Fibroblast of the conjunctiva (primary cell): ENCODE measurements at regions not wholly inside any gene's neighbourhood (a gene's known extent, or its start where the extent isn't known, plus 50 kb on each side); places are given as distances from the start of the nearest gene placed in this dataset.

Source experiments
- DNase-seq: peaks from one replicate; pipeline ENCODE4 v3.0.0-alpha.2; 2010; ENCODE audit warnings: low read depth

DNA sequence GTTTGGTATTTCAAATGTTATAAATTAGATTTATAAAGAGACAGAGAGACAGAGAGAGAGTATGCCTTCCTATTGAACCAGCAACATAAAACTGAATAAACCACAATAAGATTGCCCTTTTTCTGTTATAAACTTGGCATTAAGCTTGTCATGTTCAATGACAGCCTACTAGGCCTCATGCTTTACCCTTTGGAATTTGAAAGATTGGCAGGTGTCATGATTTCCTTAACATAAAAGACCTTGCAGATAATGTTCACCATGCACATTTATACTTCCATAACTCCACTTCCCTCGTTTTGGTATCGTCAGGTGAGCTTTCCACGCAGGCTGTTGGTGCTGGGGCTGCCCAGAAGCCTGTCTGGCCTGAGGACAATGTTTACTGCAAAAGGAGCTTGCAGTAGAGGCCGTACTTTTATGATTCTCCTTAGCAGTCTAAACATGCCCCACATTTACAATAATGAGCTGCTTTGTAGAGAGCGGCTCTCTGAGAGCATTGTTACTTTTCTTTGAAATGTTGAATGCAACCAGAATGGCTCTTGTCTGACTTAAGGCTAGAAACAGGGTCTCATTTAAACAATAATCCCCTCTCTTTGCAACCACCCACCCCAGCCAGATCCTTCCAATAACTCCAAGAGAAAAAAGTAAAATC, 379.1 kb upstream of the ATP5MC3 start:
- no peak for DNase-seq

DNA sequence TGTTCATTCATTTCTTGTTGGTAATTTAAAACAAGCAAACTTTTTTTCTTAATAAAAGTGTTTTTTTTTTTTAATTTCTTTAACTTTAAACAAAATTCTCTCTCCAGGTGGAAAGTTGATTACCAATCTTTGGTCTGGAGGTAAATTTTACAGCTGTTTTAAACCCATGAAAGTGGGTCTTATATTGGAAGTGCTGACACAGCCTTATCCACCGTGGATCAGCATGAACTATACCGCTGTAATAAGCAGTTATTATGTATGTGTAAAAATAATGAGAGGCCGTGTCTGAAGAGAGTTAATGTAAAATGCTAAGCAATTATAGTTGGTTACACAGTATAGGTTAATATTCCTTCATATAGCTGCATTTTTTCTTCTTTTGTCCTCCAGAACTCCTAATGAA, 378.1 kb upstream of the ATP5MC3 start:
- DNase-seq: no peak

DNA sequence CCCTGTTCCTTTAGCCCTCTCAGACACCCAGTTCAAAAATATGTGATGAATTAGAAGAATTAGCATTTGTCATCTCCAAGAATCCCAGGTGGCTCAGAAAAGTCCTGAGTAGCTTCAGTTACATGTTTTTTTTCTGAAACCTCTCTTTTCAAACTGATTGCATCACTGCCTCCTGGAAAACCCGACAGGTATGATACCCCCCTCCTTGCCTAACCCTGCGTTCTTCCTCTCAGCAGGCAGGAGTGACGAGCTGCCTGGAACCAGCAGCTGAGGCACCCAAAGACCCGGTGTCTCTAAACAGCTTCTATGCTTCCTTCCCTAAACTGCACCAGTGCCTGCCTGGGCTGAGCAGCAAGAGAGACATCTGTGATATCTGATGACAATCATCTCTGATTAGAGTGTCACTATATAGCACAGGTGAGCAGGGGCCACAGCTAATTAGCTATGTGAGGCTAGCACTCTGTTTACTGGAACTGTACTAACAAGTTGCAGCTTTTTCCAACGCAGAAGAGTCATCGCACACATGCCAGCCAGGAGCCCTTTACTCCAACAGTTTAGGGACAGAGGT, 376.4 kb upstream of the ATP5MC3 start:
- no peak for DNase-seq

DNA sequence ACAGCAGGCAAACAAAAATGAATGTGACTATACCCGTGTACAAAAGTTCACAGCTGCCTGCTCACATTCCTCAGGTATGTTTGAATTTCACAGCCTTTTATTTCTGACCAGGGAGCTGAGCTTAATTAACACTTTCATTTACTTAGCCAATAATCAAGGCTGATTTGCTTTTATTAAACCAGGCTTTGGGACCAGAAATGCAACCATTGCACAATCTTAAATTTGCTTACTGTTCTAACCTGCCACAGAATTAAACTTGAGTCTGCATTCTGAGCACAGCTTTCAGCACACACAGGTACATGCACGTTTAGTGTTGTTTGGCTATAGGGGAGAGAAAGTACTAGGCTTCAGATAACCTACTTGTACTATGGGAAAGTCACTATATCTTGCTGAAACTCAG, 372.4 kb upstream of the ATP5MC3 start:
- DNase-seq: no peak

DNA sequence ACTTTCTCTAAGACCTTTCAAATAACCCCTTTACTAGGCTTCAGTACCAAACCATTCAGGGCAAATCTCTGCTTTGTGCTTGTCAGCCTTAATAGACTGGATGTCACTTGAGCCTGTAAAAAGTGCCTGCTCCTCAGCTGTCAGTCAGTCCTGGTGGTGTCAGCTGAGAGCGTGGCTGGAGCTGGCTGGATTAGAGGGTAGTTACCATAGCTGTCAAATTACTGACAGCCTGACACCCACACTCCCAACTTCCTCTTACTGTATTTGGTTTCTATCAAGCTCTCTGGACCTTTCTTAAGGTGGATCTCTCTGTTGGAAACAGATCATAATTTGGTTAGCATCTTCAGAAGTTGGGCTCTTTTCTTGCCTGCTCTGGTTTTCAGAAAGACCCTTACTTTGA, 371.4 kb upstream of the ATP5MC3 start:
- no peak for DNase-seq

DNA sequence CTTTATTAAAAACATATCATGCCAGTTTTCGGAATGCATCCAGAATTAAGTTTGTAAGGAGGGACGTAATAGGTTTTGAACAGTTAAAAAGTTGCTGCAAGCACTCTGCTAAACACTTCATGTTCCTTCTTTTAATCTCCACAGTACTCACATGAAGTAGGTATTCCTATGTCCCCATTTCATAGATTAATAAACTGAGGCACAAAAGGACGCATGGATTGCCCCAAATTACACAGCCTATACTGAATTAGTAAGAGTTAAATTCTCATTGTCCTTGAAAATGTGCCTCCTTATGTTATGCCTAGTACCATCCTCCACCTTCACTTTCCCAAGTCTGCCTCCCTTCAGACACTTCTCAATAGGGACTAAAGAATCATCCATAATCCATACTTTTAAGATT, 358.9 kb upstream of the ATP5MC3 start:
- no peak for DNase-seq

DNA sequence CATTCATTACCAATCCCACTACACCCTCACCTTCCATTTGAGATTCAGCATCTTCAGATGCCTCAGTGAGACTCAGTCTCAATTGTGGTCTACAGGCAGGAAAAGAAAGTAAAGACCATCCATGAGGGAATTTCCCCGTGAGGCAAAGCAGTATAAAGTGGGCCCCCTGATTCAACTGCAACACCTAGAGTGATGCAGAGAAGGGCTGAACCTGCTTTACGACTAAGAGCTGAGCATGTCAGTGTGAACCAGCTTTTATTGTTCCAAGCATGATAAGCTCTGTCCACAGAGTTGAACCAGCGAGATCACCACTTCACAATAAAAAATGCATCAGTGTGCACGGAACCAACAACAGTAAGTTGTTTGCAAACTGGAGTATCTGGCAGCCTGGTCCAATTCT, 357.6 kb upstream of the ATP5MC3 start:
- no peak for DNase-seq

DNA sequence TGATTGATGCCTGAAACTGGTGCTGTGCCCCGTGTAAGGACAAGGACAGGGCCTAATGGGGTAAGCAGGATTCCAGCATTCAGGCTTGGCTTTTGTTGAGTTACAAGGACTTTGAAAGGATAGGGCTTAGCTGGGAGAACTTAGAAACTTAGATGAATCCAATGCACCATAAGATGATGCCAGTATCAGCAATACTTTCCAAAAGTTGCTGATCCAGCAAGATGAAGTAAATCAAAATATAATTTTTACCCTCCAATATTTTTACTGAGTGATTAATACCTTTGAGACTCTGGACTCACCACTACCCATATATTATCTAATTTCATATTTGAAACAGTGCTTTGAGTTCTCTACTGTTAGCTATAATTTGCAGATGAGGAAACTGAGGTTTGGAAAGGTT, 354.5 kb upstream of the ATP5MC3 start:
- no peak for DNase-seq

DNA sequence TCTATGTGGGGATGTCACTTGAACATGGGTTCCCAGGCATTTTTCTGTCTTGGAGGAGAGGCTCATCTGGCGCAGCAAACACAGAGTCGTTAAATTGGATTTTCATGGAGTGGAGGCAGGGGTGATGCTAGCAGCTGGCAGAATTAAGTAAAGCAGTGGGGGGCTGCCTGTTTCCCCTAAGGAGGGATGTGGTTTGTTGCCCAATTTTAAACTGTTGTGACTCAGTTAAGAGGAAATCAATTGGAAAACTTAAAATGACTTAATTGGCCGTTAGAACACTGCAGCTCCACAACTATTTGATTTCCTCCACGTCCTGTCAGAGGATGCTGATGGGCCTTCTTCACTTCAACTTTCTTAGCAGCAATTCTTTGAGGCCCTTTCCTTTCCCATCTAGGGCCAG, 354.1 kb upstream of the ATP5MC3 start:
- no peak for DNase-seq

DNA sequence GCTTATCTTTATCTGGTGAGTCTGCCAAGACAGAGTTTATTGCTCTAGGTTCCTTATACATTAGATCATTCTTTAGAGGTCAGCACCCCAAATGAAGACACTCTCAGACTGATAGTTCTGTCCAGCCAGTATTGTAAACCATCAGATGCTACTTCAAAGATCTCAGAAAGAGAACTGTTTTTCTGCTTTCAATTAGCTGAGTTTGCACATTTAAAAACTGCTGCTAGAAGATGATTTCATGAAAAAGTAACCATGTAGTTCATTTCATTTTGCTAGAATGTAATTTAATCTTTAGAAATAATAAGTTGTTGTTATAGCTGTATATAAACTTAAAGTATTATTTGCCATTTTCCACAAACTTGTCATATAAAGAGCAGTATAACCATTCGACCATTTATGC, 344.5 kb upstream of the ATP5MC3 start:
- no peak for DNase-seq

DNA sequence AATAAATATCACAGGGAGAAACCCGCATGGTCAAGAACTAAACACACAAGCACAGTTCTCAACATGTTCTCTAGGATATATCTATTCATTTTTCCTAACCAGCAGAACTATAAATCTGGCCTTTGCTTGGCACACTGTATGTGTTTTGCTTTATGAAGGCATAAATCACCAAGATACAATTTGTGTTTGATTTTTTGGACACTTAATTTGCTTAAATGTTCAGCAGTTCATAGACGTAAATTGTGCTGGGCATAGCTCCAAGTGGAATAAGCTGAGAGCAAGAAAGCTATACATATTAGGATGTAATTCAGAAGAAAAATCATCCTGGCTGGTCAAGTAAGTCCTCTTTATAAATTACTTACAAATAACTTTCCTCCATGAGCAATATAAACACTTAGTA, 341.5 kb upstream of the ATP5MC3 start:
- no peak for DNase-seq

DNA sequence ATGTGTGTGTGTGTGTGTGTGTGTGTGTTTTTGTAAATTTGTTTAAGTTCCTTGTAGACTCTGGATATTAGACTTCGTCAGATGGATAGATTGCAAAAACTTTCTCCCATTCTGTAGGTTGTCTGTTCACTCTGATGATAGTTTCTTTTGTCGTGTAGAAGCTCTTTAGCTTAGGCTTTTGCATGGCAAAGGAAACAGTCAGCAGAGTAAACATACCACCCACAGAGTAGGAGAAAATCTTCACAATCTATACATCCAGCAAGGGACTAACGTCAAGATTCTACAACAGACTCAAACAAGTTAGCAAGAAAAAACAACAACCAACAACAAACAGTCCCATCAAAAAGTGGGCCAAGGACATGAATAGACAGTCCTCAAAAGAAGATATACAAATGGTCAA, 336.7 kb upstream of the ATP5MC3 start:
- DNase-seq: no peak

DNA sequence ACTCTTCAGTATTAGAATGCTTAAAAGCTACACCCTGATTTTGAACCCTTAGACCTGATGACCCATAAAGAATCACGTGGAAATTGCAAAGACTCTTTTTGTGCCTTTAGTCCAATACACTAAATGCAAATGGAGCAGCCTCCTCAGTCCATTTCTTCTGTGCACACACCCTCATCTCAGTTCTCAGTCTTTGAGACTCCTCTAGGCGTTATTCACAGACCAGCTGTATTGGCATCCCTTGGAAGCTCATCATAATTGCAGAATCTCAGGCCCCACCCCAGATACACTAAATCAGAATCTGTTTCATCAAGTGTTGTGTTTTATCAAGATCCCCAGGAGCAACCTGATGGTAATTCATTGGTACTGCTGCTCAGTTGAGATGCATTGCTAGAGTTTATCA, 335.0 kb upstream of the ATP5MC3 start:
- DNase-seq: no peak

DNA sequence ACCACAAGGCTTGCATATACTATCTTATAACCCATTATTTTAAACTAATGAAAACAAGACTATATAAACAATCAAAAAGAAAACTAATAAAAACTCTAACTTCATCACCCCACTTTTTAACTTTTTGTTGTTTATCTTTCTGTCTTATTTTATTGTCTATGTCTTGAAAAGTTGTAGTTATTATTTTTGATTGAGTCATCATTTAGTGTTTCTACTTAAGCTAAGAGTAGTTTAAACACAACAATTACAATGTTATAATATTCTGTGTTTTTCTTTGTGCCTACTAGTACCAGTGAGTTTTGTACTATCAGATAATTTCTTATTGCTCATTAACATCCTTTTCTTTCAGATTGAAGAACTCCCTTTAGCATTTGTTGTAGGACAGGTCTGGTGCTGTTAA, 318.7 kb upstream of the ATP5MC3 start:
- DNase-seq: no peak

DNA sequence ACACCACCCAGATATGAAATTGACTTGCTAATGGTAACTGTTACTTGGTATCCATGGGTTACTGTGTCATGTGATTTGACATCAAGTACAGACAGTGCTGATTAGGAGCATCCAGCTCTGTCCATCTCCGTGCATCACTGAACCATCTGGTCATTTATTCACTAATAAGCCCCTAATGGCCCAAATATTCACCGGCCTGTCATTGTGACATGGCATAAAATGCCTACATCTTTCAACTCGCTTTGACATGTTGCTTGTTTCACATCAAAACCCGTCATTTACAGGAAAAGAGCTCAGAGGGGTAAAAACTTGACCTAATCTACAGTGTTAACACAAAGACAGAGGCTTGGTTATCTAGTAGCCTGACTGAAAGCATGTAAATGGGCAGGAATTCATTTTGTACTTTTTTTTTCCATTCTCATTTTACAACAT, 308.9 kb upstream of the ATP5MC3 start:
- DNase-seq: no peak

DNA sequence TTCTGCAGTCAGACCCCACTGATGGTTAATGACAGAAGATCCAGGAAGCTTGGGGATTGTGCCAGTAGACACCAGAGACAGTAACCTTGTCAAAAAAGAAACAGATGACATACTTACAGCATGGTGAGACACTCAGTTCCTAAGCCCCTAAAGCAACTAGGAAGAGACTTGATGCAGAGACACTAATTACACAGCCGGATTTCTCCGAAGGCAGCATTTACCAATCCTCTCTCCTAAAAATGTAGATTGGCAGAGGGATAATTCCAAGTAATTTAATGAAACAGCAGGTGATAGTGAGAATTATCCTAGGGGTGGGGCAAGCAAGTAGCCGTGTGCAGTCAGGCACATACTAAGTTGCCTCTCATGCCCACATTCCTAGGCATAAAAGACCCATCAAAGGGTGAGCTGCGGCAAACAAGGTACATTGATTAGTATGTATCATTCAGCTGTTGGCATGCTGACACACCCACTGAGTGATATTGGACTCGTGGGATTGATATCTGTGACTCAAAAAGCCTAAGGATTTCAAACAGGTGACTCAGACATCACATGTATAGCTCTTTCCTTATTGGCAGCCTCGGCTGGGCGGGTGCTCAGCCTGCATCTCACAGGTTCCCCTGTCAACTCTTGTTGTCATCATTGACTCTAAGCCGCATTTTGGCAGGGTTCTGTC, 296.7 kb upstream of the ATP5MC3 start:
- no peak for DNase-seq

DNA sequence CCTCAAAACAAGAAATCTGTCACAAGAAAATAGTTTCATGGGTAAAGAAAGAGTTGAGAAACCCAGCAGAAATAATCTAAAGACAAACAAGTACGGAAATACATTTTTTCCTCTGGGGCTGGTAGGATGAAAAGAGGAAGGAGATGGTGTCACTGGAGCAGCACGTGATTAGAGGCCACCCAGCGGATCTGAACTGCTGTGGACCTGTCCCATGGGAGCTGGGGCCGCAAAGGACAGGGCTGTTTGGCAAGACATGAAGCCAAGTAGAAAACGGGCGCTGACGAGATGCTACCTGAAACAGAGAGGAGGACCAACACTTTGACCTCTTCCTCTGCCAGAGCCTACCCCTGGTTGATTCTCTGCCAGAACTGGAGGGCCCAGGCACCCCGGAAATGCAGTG, 295.4 kb upstream of the ATP5MC3 start:
- DNase-seq: no peak

DNA sequence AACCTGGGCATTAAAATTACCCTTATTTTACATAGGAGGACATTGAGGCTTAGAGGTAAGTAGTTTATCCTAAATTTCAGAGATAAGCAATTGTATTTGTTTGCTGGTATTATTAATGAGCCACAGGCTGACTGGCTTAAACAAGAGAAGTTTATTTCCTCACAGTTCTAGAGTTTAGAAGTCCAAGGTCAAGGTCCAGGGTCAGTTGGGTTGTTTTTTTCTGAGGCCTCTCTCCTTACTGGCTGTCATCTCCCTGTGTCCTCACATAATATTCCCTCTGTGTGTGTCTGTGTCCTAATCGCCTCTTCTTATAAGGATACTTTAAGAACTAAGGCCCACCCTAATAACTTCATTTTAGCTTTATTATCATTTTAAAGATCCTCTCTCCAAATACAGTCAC, 294.9 kb upstream of the ATP5MC3 start:
- DNase-seq: no peak

DNA sequence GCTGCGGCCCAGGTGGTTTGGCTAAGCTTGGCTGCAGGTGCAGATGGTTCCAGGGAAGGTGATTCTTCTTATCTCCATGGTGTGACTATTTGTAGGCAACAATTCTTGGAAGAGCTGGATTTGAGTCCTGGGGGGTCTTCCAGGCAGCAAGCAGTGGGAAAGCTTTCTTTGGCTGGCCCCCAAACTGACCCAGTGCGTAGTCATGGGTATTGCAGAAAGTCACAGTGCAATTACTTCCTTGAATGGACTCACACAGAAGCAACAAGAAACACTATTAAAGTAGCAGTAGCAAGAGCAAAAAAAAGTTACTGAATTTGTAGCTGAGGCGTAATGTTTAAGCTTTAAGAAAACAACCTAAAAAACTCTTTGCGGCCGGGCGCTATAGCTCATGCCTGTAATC, 293.6 kb upstream of the ATP5MC3 start:
- DNase-seq: no peak

DNA sequence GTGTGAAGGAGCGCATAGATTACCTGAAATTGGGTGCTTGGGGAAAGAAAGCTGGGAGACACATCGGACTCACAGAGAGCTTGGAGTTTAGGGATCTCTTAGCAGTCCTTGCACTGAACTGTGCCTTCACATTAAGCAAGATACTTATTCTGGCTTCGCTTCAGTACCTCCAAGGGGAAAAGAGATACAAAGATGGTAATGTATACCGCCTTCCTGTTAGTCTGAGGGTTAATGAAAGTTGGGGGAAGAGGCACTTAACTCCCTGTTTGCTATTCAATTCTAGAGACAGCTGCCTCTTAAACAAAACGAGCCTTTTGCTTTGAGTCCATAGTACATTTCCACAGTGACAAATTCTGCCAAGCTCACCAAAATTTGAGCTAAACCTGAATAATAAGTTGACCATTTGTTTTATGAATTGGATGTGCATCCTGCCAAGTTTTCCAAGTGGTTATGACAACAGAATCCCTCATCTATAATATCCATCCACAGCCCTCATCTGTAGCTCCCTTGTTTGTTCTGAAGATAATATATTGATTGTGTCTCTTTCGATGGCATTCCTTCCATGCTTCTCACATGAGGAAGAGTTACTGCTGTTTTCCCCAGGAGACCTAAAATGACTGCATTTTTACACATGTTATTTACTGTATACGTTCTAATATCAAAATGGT, 287.1 kb upstream of the ATP5MC3 start:
- no peak for DNase-seq

DNA sequence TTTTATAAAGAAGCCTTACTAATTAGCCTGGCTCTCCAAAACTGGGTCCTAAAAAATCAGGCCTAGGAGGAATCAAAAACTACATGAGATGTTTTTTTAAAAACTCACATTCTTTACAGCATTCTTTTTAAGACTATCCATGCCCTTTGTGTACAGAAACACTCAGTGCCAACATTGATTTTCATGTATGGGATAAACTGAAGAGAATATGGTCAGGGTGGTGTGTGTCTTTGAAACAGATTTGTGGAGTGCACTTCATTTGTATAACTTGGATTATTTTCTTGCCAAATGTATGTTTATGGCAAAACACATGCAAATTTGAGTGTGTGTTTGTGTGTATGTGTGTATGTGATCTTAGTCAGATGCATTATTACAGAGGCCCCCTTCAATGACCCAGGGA, 283.6 kb upstream of the ATP5MC3 start:
- no peak for DNase-seq

DNA sequence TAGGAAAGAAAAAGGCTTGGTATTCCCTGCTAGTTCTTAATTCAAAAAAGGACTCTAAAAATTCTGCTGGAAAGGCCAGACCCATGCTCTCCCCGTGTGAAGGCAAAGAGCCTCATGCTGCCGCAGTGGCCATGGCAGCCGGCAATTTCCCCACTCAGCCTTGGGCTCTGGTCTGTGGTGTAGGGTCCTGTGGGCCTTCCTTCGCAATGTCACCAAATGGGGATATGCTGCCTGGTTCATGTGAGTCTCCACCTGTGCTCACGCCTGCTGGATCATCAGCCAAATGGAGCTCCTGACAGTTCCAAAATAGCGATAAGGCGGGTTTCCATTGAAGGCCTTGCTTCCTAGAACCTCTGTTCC, 282.8 kb upstream of the ATP5MC3 start:
- DNase-seq: no peak

DNA sequence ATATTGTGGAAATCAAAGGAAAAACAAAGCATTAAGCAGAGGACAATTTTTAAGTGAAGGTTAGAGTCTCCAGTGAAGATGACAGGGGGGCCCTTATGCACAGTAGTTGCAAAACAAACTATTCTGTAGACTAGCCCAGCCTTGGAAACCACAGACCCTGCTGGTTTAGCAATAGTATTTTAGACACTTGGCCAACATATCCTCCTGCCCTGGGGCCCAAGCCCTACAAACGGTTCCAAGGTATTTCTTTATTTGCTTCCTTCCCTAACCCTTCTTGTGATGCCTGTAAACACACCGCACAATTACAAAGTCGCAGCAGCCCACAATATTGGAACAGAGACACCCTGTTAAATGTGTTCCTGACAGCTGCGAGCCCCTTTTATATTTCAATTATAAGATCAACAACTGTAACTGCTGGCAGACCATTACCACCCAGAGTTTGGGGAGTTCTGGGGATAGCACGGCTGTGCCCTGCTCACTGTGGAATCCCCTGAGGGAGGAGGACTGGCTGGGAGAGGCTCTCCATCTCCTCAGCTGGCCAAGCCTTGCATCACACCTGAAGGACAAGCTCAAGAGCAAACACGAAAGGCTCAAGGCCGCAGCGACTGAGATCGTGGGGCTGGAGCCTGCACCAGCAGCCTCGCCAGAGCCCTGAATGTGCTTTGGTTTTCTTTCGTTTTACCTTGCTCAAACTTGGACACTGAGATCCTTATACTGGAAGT, 282.2 kb upstream of the ATP5MC3 start:
- DNase-seq: no peak
